ENCODE measurements at regions not wholly inside any gene's neighbourhood (a gene's known extent, or its start where the extent isn't known, plus 50 kb on each side); places are given as distances from the start of the nearest gene placed in this dataset.
A peak's percentile ranks its signal among the peaks of the same experiment; 100 is the strongest.

DNA sequence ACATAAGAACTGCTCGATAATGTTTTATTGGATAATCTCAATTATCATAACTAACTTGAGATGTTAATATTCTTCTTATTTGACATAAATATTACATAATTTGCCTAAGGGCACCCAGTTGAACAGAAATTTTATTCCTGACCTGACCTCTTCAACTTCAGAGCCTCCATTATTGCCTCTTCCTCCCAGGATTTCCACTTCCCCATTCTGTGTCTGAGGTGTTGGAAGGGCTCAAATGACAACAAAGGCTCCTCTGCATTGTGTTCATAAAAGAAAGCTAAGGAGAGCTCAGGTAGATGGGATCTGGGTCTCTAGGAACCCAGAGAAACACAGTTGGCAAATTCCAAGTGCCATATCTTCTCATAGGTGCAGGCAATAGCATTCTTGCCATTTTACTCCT lies 61.2 kb upstream of the ARHGAP20 start:
- no peak for DNase-seq

DNA sequence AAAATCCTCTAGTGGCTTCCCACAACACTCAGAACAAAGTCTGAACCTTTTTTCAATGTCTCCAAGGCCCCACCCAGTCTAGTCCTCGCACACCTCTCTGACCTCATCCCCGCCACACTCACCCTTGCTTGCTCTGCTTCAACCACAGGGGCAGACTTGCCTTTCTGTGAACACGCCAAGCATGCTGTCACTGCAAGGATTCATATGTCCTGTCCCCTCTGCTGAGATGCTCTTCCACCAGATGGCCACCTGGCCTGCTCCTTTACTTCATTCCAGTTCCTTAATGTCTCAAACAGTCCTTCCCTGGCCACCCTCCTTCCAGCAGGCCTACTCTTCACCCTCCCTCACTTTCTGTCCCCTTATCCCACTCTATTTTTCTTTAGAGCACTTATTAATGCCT lies 60.6 kb upstream of the ARHGAP20 start:
- DNase-seq = no peak

- DNase-seq = peak in 1 of 2 experiments; percentile 14
Measured at GRCh38 chr11:110766316-110766715, 54.1 kb upstream of the ARHGAP20 start.

DNA sequence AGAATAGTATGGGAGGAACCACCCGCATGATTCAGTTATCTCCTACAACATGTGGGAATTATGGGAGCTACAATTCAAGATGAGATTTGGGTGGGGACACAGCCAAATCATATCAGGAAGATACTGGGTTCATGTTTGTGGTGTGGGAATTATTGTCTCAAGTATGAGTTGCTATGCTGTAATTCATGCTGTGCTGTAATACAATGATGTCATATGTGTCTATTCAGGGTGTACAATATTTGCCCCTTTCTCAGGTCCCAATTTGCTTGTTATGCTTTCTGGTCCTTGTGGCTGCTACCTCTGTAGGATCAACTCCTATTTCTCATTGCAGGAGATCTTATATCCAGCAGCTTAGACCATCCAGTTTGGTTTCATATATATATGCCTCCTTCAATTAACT lies 52.2 kb upstream of the ARHGAP20 start:
- no peak for DNase-seq

DNA sequence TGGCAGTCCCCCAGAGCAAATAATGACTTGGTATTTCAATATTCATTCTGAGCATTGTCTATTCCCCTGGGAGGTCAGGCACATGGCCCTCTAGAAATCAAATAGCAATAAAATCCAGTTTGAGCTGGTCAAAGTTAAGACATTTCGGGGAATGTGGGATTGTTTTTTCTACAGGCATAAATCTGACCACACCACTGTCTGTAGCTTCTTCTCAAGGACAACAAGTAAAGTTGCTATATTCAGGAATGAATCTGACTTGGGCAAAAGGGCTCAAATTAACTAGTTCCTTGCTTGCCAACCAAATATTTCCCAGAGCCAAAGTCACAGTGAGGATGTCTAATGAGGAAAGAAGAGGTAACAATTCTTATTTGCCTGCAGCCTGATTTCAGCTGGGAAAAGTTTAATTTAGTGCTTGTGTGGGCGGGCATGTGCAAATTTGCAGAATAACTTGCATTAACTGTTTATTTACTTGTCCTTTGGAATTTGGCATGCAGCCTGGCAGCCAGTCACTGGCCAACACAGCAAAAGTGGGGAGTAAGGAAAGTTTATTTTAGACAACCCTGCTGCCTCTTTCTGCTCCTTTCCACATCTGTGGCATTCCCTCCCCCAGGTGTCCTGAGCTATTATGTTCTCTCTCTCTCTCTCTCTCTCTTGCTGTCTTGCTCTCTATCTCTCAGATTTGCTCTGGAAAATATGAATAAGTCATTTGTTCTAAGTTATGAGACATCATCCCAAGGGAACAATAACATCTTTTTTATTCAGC lies 51.2 kb upstream of the ARHGAP20 start:
- no peak for DNase-seq

DNA sequence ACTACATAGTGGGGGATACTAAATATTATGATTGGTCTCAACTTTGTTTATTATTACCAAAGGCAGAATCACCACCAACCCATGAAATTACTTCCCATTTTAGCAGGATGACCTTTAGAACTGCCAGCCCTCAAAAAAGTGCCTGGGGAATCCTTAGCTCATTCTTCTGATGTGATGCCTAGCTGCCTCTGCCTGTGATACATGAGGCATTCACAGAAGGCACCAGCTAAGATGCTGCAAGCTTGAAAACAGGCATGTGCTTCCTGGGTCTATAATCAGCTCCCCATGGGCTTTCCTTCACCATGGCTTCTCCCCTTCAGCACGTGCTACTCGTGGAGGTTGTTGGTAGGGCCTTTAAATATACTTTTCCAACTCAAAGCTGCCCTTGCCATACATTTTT lies 50.4 kb upstream of the ARHGAP20 start:
- DNase-seq = no peak

Measured in AML-193 (cell line).